Astrocyte (in vitro differentiated cells and primary cell): ENCODE measurements at regions not wholly inside any gene's neighbourhood (a gene's known extent, or its start where the extent isn't known, plus 50 kb on each side); places are given as distances from the start of the nearest gene placed in this dataset.

Experiments used
- DNase-seq: peaks from one replicate; pipeline ENCODE4 v3.0.0-alpha.2; 2010; ENCODE audit warnings: low read depth
- FAIRE-seq: peaks from 2 replicates; lab custom pipeline; 2011; peaks lifted over from hg19 to GRCh38; lab: Jason Lieb, UNC
- H2AFZ ChIP-seq: 2 replicates; pipeline ENCODE4 v1.6.0; 2012; ENCODE audit warnings: low read depth, low read length, inconsistent platforms
- H3K27ac ChIP-seq: 2 replicates; pipeline ENCODE4 v1.5.1; 2011; ENCODE audit warnings: low read depth, low read length, inconsistent platforms
- H3K27me3 ChIP-seq: 2 replicates; pipeline ENCODE4 v1.6.0; 2011; ENCODE audit warnings: low read length, inconsistent platforms; ENCODE audit not compliant: insufficient read depth
- H3K36me3 ChIP-seq: 2 replicates; pipeline ENCODE4 v1.5.1; 2011; ENCODE audit warnings: low read length, inconsistent platforms; ENCODE audit not compliant: insufficient read depth
- H3K4me1 ChIP-seq: 2 replicates; pipeline ENCODE4 v1.5.1; 2011; ENCODE audit warnings: low read length, inconsistent platforms; ENCODE audit not compliant: insufficient read depth
- H3K4me2 ChIP-seq: 2 replicates; pipeline ENCODE4 v1.6.0; 2012; ENCODE audit warnings: low read length, inconsistent platforms
- H3K4me3 ChIP-seq: 2 replicates; pipeline ENCODE4 v1.5.1; 2011; ENCODE audit warnings: low read depth, mild to moderate bottlenecking, low read length, inconsistent platforms; ENCODE audit not compliant: insufficient read depth
- H3K79me2 ChIP-seq: 2 replicates; pipeline ENCODE4 v1.6.0; 2012; ENCODE audit warnings: mild to moderate bottlenecking, low read length, inconsistent platforms; ENCODE audit not compliant: insufficient read depth
- H3K9ac ChIP-seq: 2 replicates; pipeline ENCODE4 v1.6.0; 2012; ENCODE audit warnings: mild to moderate bottlenecking, low read length, inconsistent platforms
- H3K9me3 ChIP-seq: 2 replicates; pipeline ENCODE4 v1.5.1; 2012; ENCODE audit warnings: low read depth, mild to moderate bottlenecking, low read length, inconsistent platforms; ENCODE audit not compliant: insufficient read depth
- H4K20me1 ChIP-seq: 2 replicates; pipeline ENCODE4 v1.6.0; 2012; ENCODE audit warnings: low read length, inconsistent platforms; ENCODE audit not compliant: insufficient read depth
- H3K27ac Mint-ChIP-seq: one replicate; pipeline ENCODE4 v1.8.0; 2021; ENCODE audit warnings: mild to moderate bottlenecking, mixed read lengths; ENCODE audit not compliant: unreplicated experiment
- H3K27me3 Mint-ChIP-seq: one replicate; pipeline ENCODE4 v1.8.0; 2021; ENCODE audit warnings: low read depth, mixed read lengths; ENCODE audit not compliant: unreplicated experiment
- H3K36me3 Mint-ChIP-seq: one replicate; pipeline ENCODE4 v1.8.0; 2021; ENCODE audit warnings: low read depth, mixed read lengths; ENCODE audit not compliant: unreplicated experiment
- H3K4me1 Mint-ChIP-seq: one replicate; pipeline ENCODE4 v1.8.0; 2021; ENCODE audit warnings: low read depth, mixed read lengths; ENCODE audit not compliant: unreplicated experiment
- H3K4me3 Mint-ChIP-seq: one replicate; pipeline ENCODE4 v1.8.0; 2021; ENCODE audit warnings: mild to moderate bottlenecking, moderate library complexity, mixed read lengths; ENCODE audit not compliant: unreplicated experiment
- H3K9me3 Mint-ChIP-seq: one replicate; pipeline ENCODE4 v1.8.0; 2021; ENCODE audit warnings: mild to moderate bottlenecking, mixed read lengths; ENCODE audit not compliant: unreplicated experiment
- CTCF ChIP-seq: IDR thresholded peaks from 2 replicates; pipeline ENCODE4 v1.5.1; 2011; ENCODE audit warnings: low read depth, mild to moderate bottlenecking, inconsistent platforms, low read length, moderate library complexity; ENCODE audit not compliant: insufficient read depth
- EZH2 ChIP-seq: IDR thresholded peaks from 2 replicates; pipeline ENCODE4 v1.6.1; 2012; ENCODE audit warnings: mild to moderate bottlenecking, low read length, inconsistent platforms; ENCODE audit not compliant: insufficient read depth

- H3K27ac Mint-ChIP-seq, result no peak overlapping the region
- H3K4me3 ChIP-seq, result no peak overlapping the region
- FAIRE-seq, result no peak
Measured at GRCh38 chr13:86368924-86369323, 569.7 kb upstream of the SLITRK6 start.

GRCh38 chr13:86377451-86377850 lies 578.2 kb upstream of the SLITRK6 start:
- Histone ChIP-seq H3K9ac (no peak overlapping the region), H3K36me3 (no peaks in the 10 kb centered on the region), H3K79me2 (no peaks in the 10 kb centered on the region), H3K9me3 (no peaks in the 10 kb centered on the region), H3K4me3 (no peak overlapping the region), H3K4me1 (no peaks in the 10 kb centered on the region), H3K4me2 (no peak overlapping the region), H2AFZ (no peak overlapping the region), H3K27ac (no peak overlapping the region), H3K27me3 (no peaks in the 10 kb centered on the region), H4K20me1 (no peaks in the 10 kb centered on the region)
- Mint-ChIP-seq H3K4me1 (no peaks in the 10 kb centered on the region), H3K27me3 (no peaks in the 10 kb centered on the region), H3K4me3 (no peak overlapping the region), H3K9me3 (peaks cover 1% of the 10 kb centered on the region), H3K36me3 (no peaks in the 10 kb centered on the region), H3K27ac (no peak overlapping the region)
- TF ChIP-seq EZH2, result no peak
- TF ChIP-seq CTCF, result no peak
- DNase-seq, result no peak
- FAIRE-seq, result no peak

More at GRCh38 chr13:86368924-86369323, 569.7 kb upstream of the SLITRK6 start:
- Histone ChIP-seq H3K9ac (no peak overlapping the region), H4K20me1 (no peaks in the 10 kb centered on the region), H3K9me3 (no peaks in the 10 kb centered on the region), H3K36me3 (no peaks in the 10 kb centered on the region), H3K27ac (no peak overlapping the region), H3K4me1 (no peaks in the 10 kb centered on the region), H3K27me3 (no peaks in the 10 kb centered on the region), H3K79me2 (no peaks in the 10 kb centered on the region), H2AFZ (no peak overlapping the region), H3K4me2 (no peak overlapping the region)
- no peaks in the 10 kb centered on the region for H3K4me1 Mint-ChIP-seq
- no peaks in the 10 kb centered on the region for H3K36me3 Mint-ChIP-seq
- DNase-seq, result no peak
- no peaks in the 10 kb centered on the region for H3K27me3 Mint-ChIP-seq
- H3K9me3 Mint-ChIP-seq, result peaks cover 1% of the 10 kb centered on the region
- no peak for TF ChIP-seq CTCF
- TF ChIP-seq EZH2, result no peak
- no peak overlapping the region for H3K4me3 Mint-ChIP-seq

GRCh38 chr13:86378628-86379027 lies 579.4 kb upstream of the SLITRK6 start:
- Histone ChIP-seq H3K79me2 (no peaks in the 10 kb centered on the region), H4K20me1 (no peaks in the 10 kb centered on the region), H3K9me3 (no peaks in the 10 kb centered on the region), H3K4me2 (no peak overlapping the region), H3K9ac (no peak overlapping the region), H3K36me3 (no peaks in the 10 kb centered on the region), H3K4me3 (no peak overlapping the region), H3K4me1 (no peaks in the 10 kb centered on the region), H3K27me3 (no peaks in the 10 kb centered on the region), H3K27ac (no peak overlapping the region), H2AFZ (no peak overlapping the region)
- H3K27ac Mint-ChIP-seq, result no peak overlapping the region
- no peaks in the 10 kb centered on the region for H3K36me3 Mint-ChIP-seq
- no peaks in the 10 kb centered on the region for H3K9me3 Mint-ChIP-seq
- H3K4me1 Mint-ChIP-seq, result no peaks in the 10 kb centered on the region
- TF ChIP-seq EZH2, result no peak
- TF ChIP-seq CTCF, result no peak
- no peaks in the 10 kb centered on the region for H3K27me3 Mint-ChIP-seq
- DNase-seq (no peak), FAIRE-seq (no peak)
- H3K4me3 Mint-ChIP-seq, result no peak overlapping the region
